ENCODE measurements at regions not wholly inside any gene's neighbourhood (a gene's known extent, or its start where the extent isn't known, plus 50 kb on each side); places are given as distances from the start of the nearest gene placed in this dataset.
"Not testable (repeated sequence)": the region's sequence is repeated elsewhere in the genome, so short reads cannot be mapped to it uniquely, and the experiment has no call there.

DNA sequence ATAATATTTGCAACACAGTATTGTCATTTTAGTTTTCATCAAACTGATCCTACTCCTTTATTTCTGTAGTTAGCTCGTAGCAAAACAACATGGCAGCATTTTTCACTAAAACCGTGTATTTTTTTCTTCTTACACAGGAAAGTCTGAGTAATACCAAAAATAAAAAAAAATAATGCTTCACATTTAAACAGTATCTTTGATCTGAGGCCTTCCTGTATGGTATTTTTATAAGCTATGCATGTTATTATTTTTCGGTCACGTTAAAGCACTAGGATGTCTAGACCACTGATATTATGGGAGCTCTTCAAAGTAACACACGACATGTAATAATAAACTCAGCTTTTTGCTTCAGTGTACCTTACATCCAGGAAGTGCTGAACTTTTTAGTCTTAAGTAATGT lies 94.1 kb upstream of the SRD5A3 start:
- no peak for DNase-seq

DNA sequence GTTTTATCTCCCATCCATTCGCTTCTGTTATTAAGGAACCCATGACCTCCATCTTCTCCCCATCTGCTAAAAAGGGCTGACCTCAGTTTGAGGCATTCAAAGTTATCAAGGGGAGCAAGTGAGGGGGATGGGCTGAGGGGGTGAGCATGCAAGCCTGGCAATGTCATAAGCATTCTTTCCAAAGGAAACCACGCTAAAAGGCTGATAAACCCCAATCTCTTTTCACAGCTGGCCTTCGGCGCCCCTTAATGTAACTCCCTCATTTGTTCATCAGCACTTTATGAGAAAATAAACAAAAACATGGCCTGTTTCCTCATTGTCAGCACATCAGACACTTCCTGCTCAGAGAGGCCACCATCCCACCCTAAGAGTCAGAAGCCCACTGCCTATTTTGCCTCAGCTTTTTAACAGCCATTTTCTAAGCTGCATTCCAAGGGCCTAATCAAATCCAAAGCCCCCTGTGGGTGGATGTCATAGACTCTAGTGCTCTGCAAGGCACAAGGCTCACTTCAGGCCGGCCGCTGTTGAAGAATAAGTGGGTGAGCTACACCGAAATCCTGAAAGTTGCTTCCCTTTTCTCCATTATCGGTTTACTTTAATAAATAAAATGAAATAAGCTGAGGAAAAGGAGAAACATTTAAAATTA lies 92.0 kb upstream of the SRD5A3 start:
- no peak for DNase-seq

DNA sequence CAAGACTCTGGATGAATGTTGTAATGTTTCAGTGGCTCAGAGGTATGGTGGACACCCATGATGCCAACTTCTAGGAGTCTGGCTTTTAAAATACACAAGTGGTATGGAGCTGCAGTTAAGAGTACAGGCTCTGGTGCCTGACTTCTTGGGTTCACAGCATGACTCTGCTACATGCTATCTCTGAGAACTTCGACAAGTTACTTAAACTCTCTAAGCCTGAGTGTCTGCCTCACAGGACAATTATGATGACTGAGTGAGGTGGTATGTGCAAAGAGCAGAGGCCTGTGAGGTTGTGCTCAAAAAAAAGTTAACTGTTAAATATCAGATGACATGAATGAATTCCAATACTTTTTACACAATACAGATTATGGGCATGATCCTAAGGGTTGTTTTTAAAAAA lies 90.9 kb upstream of the SRD5A3 start:
- peak; percentile 82 for DNase-seq

DNA sequence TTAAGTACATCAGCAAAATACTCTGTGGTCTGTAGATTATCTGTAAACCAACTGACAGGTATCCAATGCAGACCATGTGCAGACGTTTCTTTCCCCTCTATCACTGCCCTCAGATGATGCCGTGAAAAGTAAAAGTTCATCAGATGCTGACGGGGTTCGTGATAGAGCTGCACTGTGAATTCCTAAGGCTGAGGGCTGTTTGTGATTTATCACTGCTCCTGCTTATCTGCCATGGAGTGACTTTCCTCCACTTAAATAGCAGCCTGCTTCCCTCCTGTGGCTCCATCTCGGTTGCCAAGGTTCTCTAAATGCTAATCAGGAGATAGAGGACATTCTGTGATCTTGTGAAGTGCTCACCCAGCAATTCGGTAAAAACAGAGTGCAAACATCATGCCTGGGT lies 89.3 kb upstream of the SRD5A3 start:
- peak; percentile 2 for DNase-seq

DNA sequence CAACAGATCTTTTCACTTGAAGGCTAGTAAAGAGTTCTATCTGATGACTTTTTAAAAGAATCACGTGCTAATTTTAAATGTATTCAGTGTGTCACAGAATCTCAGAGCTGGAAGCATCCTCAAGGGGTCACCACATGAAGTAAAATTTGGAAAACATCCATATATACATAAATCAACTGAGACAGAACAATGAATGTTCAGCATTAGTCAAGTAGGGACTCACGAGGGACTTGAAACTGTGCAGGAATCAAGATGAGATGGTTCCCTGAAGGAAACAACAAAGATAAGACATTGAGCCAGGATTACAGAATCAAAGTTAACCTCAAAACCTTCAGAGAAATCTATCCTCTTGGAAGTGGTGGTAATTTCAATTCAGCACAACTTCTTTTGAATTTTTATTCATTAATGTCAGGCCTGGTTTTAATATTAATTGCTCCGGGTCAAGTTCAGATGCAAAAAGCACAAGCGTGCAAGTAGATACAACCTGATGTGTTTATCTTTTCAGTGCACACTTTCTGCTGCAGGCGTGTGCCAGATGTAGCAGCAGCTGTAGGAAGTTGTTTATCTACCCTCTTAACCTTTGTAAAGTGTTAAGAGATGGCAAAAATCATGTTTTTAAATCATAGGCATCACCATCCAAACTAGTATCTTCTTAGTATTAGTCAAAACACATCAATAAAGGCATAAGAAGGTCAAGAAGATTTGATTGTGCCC lies 87.7 kb upstream of the SRD5A3 start:
- peak; percentile 48 for DNase-seq

DNA sequence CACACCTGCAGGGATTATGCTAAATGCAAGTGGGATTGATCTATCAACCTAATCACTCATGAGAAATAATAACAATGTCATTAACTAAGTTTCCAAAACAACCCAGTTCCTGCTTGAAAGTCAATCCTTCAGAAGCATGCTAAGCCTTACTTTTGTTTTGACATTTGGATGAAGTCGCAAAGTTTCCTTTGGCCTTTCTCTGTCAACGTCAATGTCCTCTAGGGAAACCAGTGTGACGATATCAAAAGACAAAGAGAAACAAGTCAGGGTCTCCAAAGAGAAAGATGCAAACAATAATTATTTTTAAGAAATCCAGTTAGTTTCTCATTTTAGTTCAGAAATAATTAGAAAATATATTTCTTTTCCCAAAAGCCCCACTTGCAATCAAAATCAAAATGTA lies 86.7 kb upstream of the SRD5A3 start:
- no peak for DNase-seq

DNA sequence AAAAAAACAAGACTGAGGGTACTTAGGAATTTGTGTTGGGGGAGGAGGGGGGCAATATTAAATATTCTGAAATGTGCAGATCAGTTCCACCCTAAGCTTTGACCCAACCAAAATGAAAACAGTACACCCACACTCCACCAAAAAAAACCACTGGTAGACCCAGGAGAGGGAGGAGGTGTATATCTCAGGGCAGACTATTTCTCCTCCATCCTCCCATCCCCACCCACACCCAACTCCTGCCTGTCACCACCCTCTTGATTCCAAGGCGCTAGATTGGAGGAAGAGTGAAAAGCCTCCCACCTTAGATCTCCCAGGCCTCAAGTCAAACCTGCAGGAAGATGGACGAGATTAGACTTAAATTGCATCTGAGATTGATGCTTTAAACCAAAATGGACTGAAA lies 76.6 kb upstream of the SRD5A3 start:
- no peak for DNase-seq

DNA sequence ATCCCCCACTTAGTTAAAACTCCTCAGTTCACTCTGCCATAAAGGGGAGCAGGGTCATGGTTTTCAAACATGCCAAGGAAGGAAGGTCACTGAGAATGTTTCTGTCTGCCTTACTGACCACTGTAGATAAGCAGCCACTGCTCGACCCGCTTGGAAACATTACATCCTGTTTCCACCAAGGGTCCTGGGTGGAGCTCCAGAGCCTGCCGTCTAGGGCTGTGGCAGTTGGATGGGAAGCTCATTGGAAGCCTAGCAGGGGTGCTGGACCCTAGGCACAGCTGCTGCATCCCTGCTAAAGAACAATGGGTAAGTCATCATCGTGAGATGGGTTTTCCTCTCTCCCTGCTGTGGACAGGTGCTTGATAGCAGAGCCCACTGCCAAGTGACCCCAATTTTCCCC lies 76.0 kb upstream of the SRD5A3 start:
- DNase-seq: no peak

DNA sequence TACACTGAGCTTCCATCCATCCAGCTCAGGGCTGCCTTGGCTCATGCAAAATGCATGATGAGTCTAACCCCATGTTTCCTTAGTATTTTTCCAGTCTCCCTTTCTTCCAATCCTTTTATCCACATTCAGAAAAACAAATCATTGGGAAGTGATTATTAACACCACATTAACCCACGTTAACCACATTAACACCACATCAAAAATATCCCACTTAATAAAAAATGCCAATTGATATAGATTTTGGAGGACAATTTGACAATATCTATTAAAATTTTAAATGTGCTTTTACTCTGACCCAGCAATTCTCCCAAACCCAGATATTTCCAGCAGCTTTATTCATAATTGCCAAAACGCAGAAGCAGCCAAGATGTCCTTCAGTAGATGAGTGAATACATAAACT lies 75.6 kb upstream of the SRD5A3 start:
- DNase-seq: no peak

DNA sequence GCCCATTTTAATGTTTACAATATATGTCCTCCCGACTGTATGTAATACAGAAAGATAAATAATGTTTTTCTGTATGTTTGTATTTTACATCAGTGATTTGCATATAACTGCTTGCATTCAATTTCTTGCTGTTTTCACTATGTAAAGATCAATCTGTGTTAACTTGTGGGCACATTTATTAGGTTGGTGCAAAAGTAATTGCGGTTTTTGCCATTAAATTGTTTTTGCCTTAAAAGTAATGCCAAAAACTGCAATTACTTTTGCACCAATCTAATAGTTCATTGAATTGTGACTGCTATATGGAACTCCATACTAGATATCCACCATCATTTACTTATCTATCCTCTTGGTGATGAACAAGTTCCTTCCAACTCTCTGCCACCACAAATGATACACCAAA lies 73.9 kb upstream of the SRD5A3 start:
- DNase-seq: no peak

DNA sequence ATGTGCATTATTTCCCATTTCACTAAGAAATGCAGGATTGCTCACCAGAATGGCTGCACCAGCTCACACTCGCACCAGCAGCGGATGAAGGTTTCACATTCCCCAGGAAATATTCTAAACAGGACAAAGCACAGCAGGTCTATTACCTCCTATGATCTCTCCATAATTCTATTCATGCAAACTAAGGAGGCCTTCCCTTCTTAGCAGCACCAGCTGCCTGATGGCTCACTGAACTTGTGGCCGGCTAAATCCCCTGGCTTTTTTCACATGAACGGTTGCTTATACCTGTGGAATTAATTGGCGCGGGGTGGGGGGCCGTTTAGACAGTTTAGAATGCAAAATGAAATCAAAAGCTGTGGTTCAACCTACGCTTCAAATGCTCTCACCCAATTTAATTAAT lies 73.5 kb upstream of the SRD5A3 start:
- DNase-seq: no peak

DNA sequence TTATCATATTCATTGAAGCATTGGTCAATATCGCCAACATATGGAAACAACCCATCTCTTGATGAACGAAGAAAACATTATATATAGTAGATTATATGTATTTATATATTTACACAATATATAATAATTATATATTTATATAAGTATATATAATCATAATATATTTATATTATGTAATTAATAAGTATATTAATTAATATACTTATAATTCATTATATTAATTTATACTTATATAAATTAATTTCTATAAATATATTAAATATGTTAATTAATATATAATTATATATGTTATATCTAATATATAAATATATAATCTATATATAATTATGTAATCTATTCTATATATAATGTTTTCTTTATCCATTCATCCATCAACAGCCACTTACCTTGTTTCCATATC lies 69.0 kb upstream of the SRD5A3 start:
- DNase-seq: no peak

DNA sequence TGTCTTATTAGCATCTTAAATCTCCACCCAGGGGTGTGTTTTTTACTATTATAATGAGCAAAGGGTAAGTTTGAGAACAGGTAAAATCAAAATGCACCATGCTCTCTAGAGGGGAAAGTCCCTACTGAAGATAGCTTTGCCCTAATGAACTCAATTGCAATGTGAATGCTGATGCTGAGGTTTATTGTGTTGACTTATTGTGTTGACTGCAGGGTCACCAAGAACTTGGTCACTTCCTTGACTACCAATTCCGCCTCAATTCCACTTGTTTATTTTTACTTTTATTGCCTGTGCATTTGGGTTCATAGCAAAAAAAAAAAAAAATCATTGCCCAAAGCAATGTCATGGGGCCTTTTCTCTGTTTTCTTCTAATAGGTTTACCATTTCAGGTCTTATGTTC lies 67.7 kb upstream of the SRD5A3 start:
- no peak for DNase-seq

DNA sequence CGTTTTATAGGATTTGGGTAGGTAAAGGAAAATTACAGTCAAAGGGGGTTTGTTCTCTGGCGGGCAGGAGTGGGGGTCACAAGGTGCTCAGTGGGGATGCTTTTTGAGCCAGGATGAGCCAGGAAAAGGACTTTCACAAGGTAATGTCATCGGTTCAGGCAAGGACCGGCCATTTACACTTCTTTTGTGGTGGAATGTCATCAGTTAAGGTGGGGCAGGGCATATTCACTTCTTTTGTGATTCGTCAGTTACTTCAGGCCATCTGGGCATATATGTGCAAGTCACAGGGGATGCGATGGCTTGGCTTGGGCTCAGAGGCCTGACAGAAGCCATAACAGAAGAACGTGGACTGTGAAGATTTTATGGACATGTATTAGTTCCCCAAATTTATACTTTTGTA lies 65.6 kb upstream of the SRD5A3 start:
- DNase-seq: not testable (repeated sequence)

DNA sequence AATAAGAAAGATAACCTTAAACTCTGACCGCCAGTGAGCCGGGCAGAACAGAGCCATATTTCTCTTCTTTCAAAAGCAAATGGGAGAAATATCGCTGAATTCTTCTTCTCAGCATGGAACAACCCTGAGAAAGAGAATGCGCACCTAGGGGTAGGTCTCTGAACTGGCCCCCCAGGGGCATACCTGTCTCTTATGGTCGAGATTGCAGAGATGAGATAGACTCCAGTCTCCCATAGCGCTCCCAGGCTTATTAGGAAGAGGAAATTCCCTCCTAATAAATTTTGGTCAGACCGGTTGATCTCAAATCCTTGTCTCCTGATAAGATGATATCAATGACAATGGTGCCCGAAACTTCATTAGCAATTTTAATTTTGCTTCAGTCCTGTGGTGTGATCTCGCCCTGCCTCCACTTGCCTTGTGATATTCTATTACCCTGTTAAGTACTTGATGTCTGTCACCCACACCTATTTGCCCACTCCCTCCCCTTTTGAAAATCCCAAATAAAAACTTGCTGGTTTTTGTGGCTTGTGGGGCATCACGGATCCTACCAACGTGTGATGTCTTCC lies 64.8 kb upstream of the SRD5A3 start:
- not testable (repeated sequence) for DNase-seq

DNA sequence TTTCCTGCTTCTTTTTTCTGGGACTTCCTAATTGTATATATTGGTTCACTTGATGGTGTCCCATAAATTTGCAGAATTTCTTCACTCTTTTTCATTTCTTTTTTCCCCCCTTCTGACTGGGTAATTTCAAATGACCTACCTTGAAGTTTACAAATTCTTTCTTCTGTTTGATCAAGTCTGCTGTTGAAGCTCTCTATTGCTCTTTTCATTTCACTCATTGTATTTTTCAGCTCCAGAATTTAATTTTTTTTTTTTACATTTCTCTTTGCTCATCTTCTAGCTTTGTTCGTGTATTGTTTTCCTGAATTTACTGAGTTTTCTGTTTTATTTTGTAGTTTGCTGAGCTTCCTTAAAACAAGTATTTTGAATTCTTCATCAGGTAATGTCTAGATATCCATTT lies 61.7 kb upstream of the SRD5A3 start:
- DNase-seq: no peak

DNA sequence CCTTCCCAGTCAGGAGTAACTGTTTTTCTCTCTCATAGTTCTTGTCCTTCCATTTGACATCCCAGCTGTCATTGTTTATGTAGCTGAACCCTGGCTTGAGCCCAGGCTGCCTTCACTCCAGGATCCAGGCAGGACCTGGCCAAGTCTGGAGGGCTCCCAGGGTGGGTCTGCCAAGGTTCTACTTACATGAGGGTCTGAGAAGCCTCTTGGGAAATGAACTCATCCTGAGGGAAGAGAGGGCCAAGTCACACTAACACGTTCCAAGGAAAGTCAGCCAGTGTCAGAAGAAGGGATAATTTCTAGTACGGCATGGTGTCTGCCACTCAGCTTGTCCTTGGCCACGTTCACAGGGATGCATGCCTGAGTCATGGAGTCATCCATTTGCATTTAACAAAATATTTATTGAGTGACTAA lies 54.8 kb upstream of the SRD5A3 start:
- DNase-seq: peak; percentile 9

DNA sequence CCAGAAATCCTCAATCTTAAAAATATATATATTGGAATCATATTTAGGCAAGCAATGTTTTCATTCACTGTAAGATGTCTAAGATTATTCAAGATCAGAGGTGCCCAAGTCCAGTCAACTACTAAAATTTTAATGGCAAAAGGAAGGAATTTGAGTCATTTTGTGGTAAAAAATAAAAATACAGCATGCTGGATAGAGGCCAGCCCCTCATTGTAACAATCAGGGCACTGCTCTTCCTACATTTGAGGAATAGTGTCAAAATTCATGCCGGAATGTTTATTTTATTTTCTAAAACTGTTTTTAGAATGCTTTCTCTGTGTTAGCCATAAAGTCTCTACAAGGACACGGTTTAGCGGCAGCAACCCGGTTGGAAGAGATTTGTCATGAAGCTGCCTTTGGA lies 49.9 kb upstream of the SRD5A3 start:
- DNase-seq: no peak

Measured in fibroblast of skin of right biceps (primary cell).